Astrocyte of the spinal cord (primary cell): ENCODE measurements at regions not wholly inside any gene's neighbourhood (a gene's known extent, or its start where the extent isn't known, plus 50 kb on each side); places are given as distances from the start of the nearest gene placed in this dataset.

Experiments used
- DNase-seq: peaks from one replicate; pipeline ENCODE4 v3.0.0; 2011; ENCODE audit warnings: low read depth, low spot score
- H3K4me3 ChIP-seq: 2 replicates; pipeline ENCODE4 v1.5.1; 2011; ENCODE audit warnings: low read depth, mild to moderate bottlenecking, low read length, moderate library complexity
- CTCF ChIP-seq: IDR thresholded peaks from 2 replicates; pipeline ENCODE4 v1.5.1; 2012; ENCODE audit warnings: low read depth, mild to moderate bottlenecking, low read length, inconsistent platforms
- in situ Hi-C: cut with HindIII; loops from 2 replicates; pipeline ENCODE4 v1.10.0; 2017; ENCODE audit warnings: low sequenced_read_pairs

- no peak for DNase-seq
- H3K4me3 ChIP-seq: no peak overlapping the region
- TF ChIP-seq CTCF: no peak
- in situ Hi-C loops: no loop called here
Observed at GRCh38 chr18:55768255-55768654, 180.3 kb upstream of the TCF4 start.

- no peak overlapping the region for H3K4me3 ChIP-seq
- DNase-seq: peak; percentile 19
- TF ChIP-seq CTCF: no peak
- in situ Hi-C loops: no loop called here
Observed at GRCh38 chr18:55764386-55764785, 176.4 kb upstream of the TCF4 start.

GRCh38 chr18:55763805-55764204, 175.8 kb upstream of the TCF4 start:
- H3K4me3 ChIP-seq: no peak overlapping the region
- in situ Hi-C loops: no loop called here
- TF ChIP-seq CTCF: no peak
- peak; percentile 9 for DNase-seq

GRCh38 chr18:55763298-55763697, 175.3 kb upstream of the TCF4 start:
- DNase-seq: peak; percentile 71
- H3K4me3 ChIP-seq: no peak overlapping the region

GRCh38 chr18:55762424-55762823, 174.4 kb upstream of the TCF4 start:
- H3K4me3 ChIP-seq: no peak overlapping the region
- DNase-seq: no peak
- in situ Hi-C loops: no loop called here
- TF ChIP-seq CTCF: no peak

More at GRCh38 chr18:55763298-55763697, 175.3 kb upstream of the TCF4 start:
- in situ Hi-C loops: no loop called here
- no peak for TF ChIP-seq CTCF

- in situ Hi-C loops: no loop called here
- no peak overlapping the region for H3K4me3 ChIP-seq
- DNase-seq: peak; percentile 10
- no peak for TF ChIP-seq CTCF
Observed at GRCh38 chr18:55753643-55754263, 165.8 kb upstream of the TCF4 start.
